CD4-positive, alpha-beta memory T cell (primary cell): ENCODE measurements at regions not wholly inside any gene's neighbourhood (a gene's known extent, or its start where the extent isn't known, plus 50 kb on each side); places are given as distances from the start of the nearest gene placed in this dataset.

Experiments
- CTCF ChIA-PET: fragments of 350-600 bp; sonication (Branson Sonifier 250); formaldehyde crosslinking; loops from one replicate; lab custom pipeline; 2021; ENCODE audit warnings: inconsistent platforms; ENCODE audit not compliant: partially characterized antibody; lab: Charles Lee
- POLR2A ChIA-PET: fragments of 350-600 bp; sonication (Branson Sonifier 250); formaldehyde crosslinking; loops from one replicate; lab custom pipeline; 2021; ENCODE audit not compliant: partially characterized antibody; lab: Charles Lee
- DNase-seq, 5 donors: peaks; one replicate each; pipeline versions ENCODE4 v3.0.0 to v3.0.0-alpha.2; 2020 to 2022; ENCODE audit warnings: mixed read lengths in 1 of 5
- H3K27ac ChIP-seq: one replicate; pipeline ENCODE4 v1.7.0; 2013; ENCODE audit warnings: low read depth, low read length
- H3K27me3 ChIP-seq: 2 replicates; pipeline ENCODE4 v1.7.0; 2013; ENCODE audit warnings: mild to moderate bottlenecking, low read length, moderate library complexity; ENCODE audit not compliant: insufficient read depth
- H3K36me3 ChIP-seq: 2 replicates; pipeline ENCODE4 v1.7.0; 2013; ENCODE audit warnings: mild to moderate bottlenecking, low read length, moderate library complexity; ENCODE audit not compliant: insufficient read depth
- H3K4me1 ChIP-seq: 2 replicates; pipeline ENCODE4 v1.7.0; 2013; ENCODE audit warnings: mild to moderate bottlenecking, low read length, moderate library complexity; ENCODE audit not compliant: insufficient read depth
- H3K4me3 ChIP-seq, 2 donors: one replicate each; pipeline ENCODE4 v1.7.0; 2013; ENCODE audit warnings: low read length in 2 of 2, mild to moderate bottlenecking in 1 of 2
- H3K9me3 ChIP-seq, 2 donors: one replicate each; pipeline ENCODE4 v1.7.0; 2013; ENCODE audit warnings: low read length in 2 of 2, control low read depth in 1 of 2; ENCODE audit not compliant: control insufficient read depth in 1 of 2
- H3K27ac Mint-ChIP-seq, 7 donors: one replicate each; pipeline ENCODE4 v1.8.0; 2020 to 2021; ENCODE audit warnings: mixed read lengths in 7 of 7, mild to moderate bottlenecking in 6 of 7, inconsistent platforms in 3 of 7, moderate library complexity in 3 of 7
- H3K27me3 Mint-ChIP-seq, 2 donors: one replicate each; pipeline ENCODE4 v1.8.0; 2020 to 2021; ENCODE audit warnings: mixed read lengths in 2 of 2
- H3K36me3 Mint-ChIP-seq, 2 donors: one replicate each; pipeline ENCODE4 v1.8.0; 2020 to 2021; ENCODE audit warnings: mixed read lengths in 2 of 2, inconsistent platforms in 1 of 2, mild to moderate bottlenecking in 1 of 2
- H3K4me1 Mint-ChIP-seq, 4 donors: one replicate each; pipeline ENCODE4 v1.8.0; 2020 to 2021; ENCODE audit warnings: mixed read lengths in 4 of 4, mild to moderate bottlenecking in 1 of 4
- H3K4me3 Mint-ChIP-seq, 8 donors: one replicate each; pipeline ENCODE4 v1.8.0; 2020 to 2021; ENCODE audit warnings: mixed read lengths in 8 of 8, mild to moderate bottlenecking in 7 of 8, moderate library complexity in 6 of 8, inconsistent platforms in 3 of 8
- H3K9me3 Mint-ChIP-seq, 8 donors: one replicate each; pipeline ENCODE4 v1.8.0; 2020 to 2021; ENCODE audit warnings: mixed read lengths in 8 of 8, mild to moderate bottlenecking in 5 of 8, inconsistent platforms in 3 of 8, moderate library complexity in 1 of 8
- intact Hi-C: fragments of 100-400 bp; cut with micrococcal nuclease; formaldehyde crosslinking; loops from one replicate; pipeline ENCODE4 v1.15.1; 2023

GRCh38 chr1:63143482-63143881 is 178.9 kb upstream of the FOXD3 start:
- CTCF ChIA-PET = no interaction called here
- Histone ChIP-seq H3K36me3 (no peaks in the 10 kb centered on the region), H3K27me3 (no peaks in the 10 kb centered on the region), H3K4me1 (no peaks in the 10 kb centered on the region), H3K9me3 (no peaks in the 10 kb centered on the region), H3K27ac (no peak overlapping the region), H3K4me3 (no peak overlapping the region)
- Mint-ChIP-seq H3K27me3 (peaks cover 2 to 3% of the 10 kb centered on the region in 2 donors), H3K36me3 (no peaks in the 10 kb centered on the region), H3K4me1 (no peaks in the 10 kb centered on the region), H3K9me3 (peaks cover 0 to 4% (median 0%) of the 10 kb centered on the region in 8 donors), H3K4me3 (no peak overlapping the region), H3K27ac (no peak overlapping the region)
- POLR2A ChIA-PET = no interaction called here
- intact Hi-C loops = no loop called here
- no peak for DNase-seq

- no peak for DNase-seq
- Histone ChIP-seq H3K4me1 (no peaks in the 10 kb centered on the region), H3K27me3 (no peaks in the 10 kb centered on the region), H3K9me3 (no peaks in the 10 kb centered on the region), H3K27ac (no peak overlapping the region), H3K36me3 (no peaks in the 10 kb centered on the region), H3K4me3 (no peak overlapping the region)
- H3K9me3 Mint-ChIP-seq = peaks cover 0 to 4% (median 0%) of the 10 kb centered on the region in 8 donors
- H3K36me3 Mint-ChIP-seq = no peaks in the 10 kb centered on the region
- POLR2A ChIA-PET = no interaction called here
- H3K4me3 Mint-ChIP-seq = no peak overlapping the region
- intact Hi-C loops = no loop called here
- H3K4me1 Mint-ChIP-seq = no peaks in the 10 kb centered on the region
- CTCF ChIA-PET = no interaction called here
- no peak overlapping the region for H3K27ac Mint-ChIP-seq
- peaks cover 0 to 6% of the 10 kb centered on the region in 2 donors for H3K27me3 Mint-ChIP-seq
These were observed 174.6 kb upstream of the FOXD3 start for GRCh38 chr1:63147783-63148182.

- CTCF ChIA-PET = no interaction called here
- POLR2A ChIA-PET = no interaction called here
- H3K36me3 ChIP-seq = no peaks in the 10 kb centered on the region
- H3K4me1 ChIP-seq = no peaks in the 10 kb centered on the region
- no peaks in the 10 kb centered on the region for H3K36me3 Mint-ChIP-seq
- H3K27me3 Mint-ChIP-seq = peaks cover 2 to 6% of the 10 kb centered on the region in 2 donors
- H3K9me3 Mint-ChIP-seq = peaks cover 0 to 4% (median 0%) of the 10 kb centered on the region in 8 donors
- no peak overlapping the region for H3K27ac ChIP-seq
- H3K4me3 Mint-ChIP-seq = no peak overlapping the region
- intact Hi-C loops = no loop called here
- no peaks in the 10 kb centered on the region for H3K27me3 ChIP-seq
- no peaks in the 10 kb centered on the region for H3K9me3 ChIP-seq
- no peak overlapping the region for H3K27ac Mint-ChIP-seq
- DNase-seq = no peak
- no peak overlapping the region for H3K4me3 ChIP-seq
- H3K4me1 Mint-ChIP-seq = no peaks in the 10 kb centered on the region
These were observed 173.3 kb upstream of the FOXD3 start for GRCh38 chr1:63148825-63149645.

GRCh38 chr1:63152572-63152971 is 169.8 kb upstream of the FOXD3 start:
- CTCF ChIA-PET = no interaction called here
- peaks cover 4 to 6% of the 10 kb centered on the region in 2 donors for H3K27me3 Mint-ChIP-seq
- H3K4me1 ChIP-seq = no peaks in the 10 kb centered on the region
- no peaks in the 10 kb centered on the region for H3K4me1 Mint-ChIP-seq
- POLR2A ChIA-PET = no interaction called here
- no peak overlapping the region for H3K27ac Mint-ChIP-seq
- no peak overlapping the region for H3K4me3 Mint-ChIP-seq
- H3K36me3 ChIP-seq = no peaks in the 10 kb centered on the region
- H3K4me3 ChIP-seq = no peak overlapping the region
- no peaks in the 10 kb centered on the region for H3K9me3 ChIP-seq
- intact Hi-C loops = no loop called here
- H3K36me3 Mint-ChIP-seq = no peaks in the 10 kb centered on the region
- no peaks in the 10 kb centered on the region for H3K27me3 ChIP-seq
- no peak for DNase-seq
- no peak overlapping the region for H3K27ac ChIP-seq
- peaks cover 0 to 2% (median 0%) of the 10 kb centered on the region in 8 donors for H3K9me3 Mint-ChIP-seq

GRCh38 chr1:63155437-63155836 is 166.9 kb upstream of the FOXD3 start:
- Mint-ChIP-seq H3K27ac (no peak overlapping the region), H3K4me3 (no peak overlapping the region), H3K9me3 (peaks cover 0 to 2% (median 0%) of the 10 kb centered on the region in 8 donors), H3K36me3 (no peaks in the 10 kb centered on the region), H3K4me1 (no peaks in the 10 kb centered on the region), H3K27me3 (peaks cover 6 to 7% of the 10 kb centered on the region in 2 donors)
- no peak overlapping the region for H3K4me3 ChIP-seq
- no peaks in the 10 kb centered on the region for H3K9me3 ChIP-seq
- ChIA-PET CTCF (no interaction called here), POLR2A (no interaction called here)
- no peaks in the 10 kb centered on the region for H3K36me3 ChIP-seq
- no peak overlapping the region for H3K27ac ChIP-seq
- H3K4me1 ChIP-seq = no peaks in the 10 kb centered on the region
- no peaks in the 10 kb centered on the region for H3K27me3 ChIP-seq
- intact Hi-C loops = no loop called here
- no peak for DNase-seq

- Mint-ChIP-seq H3K4me1 (no peaks in the 10 kb centered on the region), H3K27ac (no peak overlapping the region), H3K9me3 (peaks cover 0 to 1% (median 0%) of the 10 kb centered on the region in 8 donors), H3K4me3 (no peak overlapping the region), H3K27me3 (peaks cover 4 to 7% of the 10 kb centered on the region in 2 donors), H3K36me3 (no peaks in the 10 kb centered on the region)
- Histone ChIP-seq H3K27me3 (no peaks in the 10 kb centered on the region), H3K4me3 (no peak overlapping the region), H3K27ac (no peak overlapping the region), H3K4me1 (no peaks in the 10 kb centered on the region), H3K9me3 (no peaks in the 10 kb centered on the region), H3K36me3 (no peaks in the 10 kb centered on the region)
- intact Hi-C loops = no loop called here
- POLR2A ChIA-PET = no interaction called here
- CTCF ChIA-PET = no interaction called here
- no peak for DNase-seq
These were observed 165.3 kb upstream of the FOXD3 start for GRCh38 chr1:63157085-63157484.

GRCh38 chr1:63169057-63169456 is 153.3 kb upstream of the FOXD3 start:
- DNase-seq = no peak
- intact Hi-C loops = no loop called here
- peaks cover 0 to 3% of the 10 kb centered on the region in 2 donors for H3K27me3 Mint-ChIP-seq
- no peaks in the 10 kb centered on the region for H3K4me1 Mint-ChIP-seq
- no peaks in the 10 kb centered on the region for H3K9me3 Mint-ChIP-seq
- no peaks in the 10 kb centered on the region for H3K4me1 ChIP-seq
- H3K27ac ChIP-seq = no peak overlapping the region
- no peaks in the 10 kb centered on the region for H3K36me3 ChIP-seq
- no peak overlapping the region for H3K27ac Mint-ChIP-seq
- no peaks in the 10 kb centered on the region for H3K9me3 ChIP-seq
- POLR2A ChIA-PET = no interaction called here
- H3K27me3 ChIP-seq = peaks cover 7% of the 10 kb centered on the region
- no peak overlapping the region for H3K4me3 ChIP-seq
- H3K36me3 Mint-ChIP-seq = no peaks in the 10 kb centered on the region
- H3K4me3 Mint-ChIP-seq = no peak overlapping the region
- CTCF ChIA-PET = no interaction called here
